MCF 10A (cell line): ENCODE measurements at regions not wholly inside any gene's neighbourhood (a gene's known extent, or its start where the extent isn't known, plus 50 kb on each side); places are given as distances from the start of the nearest gene placed in this dataset.

Experiments used
- BruUV-seq: library from RNA; stranded (reverse); fragments of 400-500 nt; replicated peaks from 2 replicates; lab custom pipeline; 2021; lab: Mats Ljungman, UMichigan
- CTCF ChIA-PET: fragments of 300-600 bp; sonication (Branson Sonifier 250); formaldehyde crosslinking; extraction: SDS; loops from one replicate; lab custom pipeline; 2021; ENCODE audit warnings: antibody characterized with exemption, inconsistent platforms; lab: Yijun Ruan, JAX
- POLR2A ChIA-PET: fragments of 300-600, 350-650 bp; sonication (Branson Sonifier 250); formaldehyde crosslinking; extraction: SDS; loops from one replicate; lab custom pipeline; 2020; ENCODE audit warnings: antibody characterized with exemption, inconsistent platforms; lab: Yijun Ruan, JAX
- DNase-seq: peaks from one replicate; pipeline ENCODE4 v3.0.0-alpha.2; 2018; ENCODE audit not compliant: unreplicated experiment
- H3K27ac Mint-ChIP-seq: one replicate; pipeline ENCODE4 v1.8.0; 2022; ENCODE audit warnings: mild to moderate bottlenecking, low read depth, mixed read lengths; ENCODE audit not compliant: unreplicated experiment
- H3K27me3 Mint-ChIP-seq: one replicate; pipeline ENCODE4 v1.8.0; 2022; ENCODE audit warnings: mixed read lengths; ENCODE audit not compliant: insufficient read depth, unreplicated experiment
- H3K36me3 Mint-ChIP-seq: one replicate; pipeline ENCODE4 v1.8.0; 2022; ENCODE audit warnings: mild to moderate bottlenecking, moderate library complexity, mixed read lengths; ENCODE audit not compliant: insufficient read depth, unreplicated experiment
- H3K4me1 Mint-ChIP-seq: one replicate; pipeline ENCODE4 v1.8.0; 2022; ENCODE audit warnings: mixed read lengths; ENCODE audit not compliant: insufficient read depth, unreplicated experiment
- H3K4me3 Mint-ChIP-seq: one replicate; pipeline ENCODE4 v1.8.0; 2022; ENCODE audit warnings: mild to moderate bottlenecking, moderate library complexity, mixed read lengths; ENCODE audit not compliant: unreplicated experiment
- H3K9me3 Mint-ChIP-seq: one replicate; pipeline ENCODE4 v1.8.0; 2022; ENCODE audit warnings: mixed read lengths; ENCODE audit not compliant: unreplicated experiment
- intact Hi-C: fragments of 100-400 bp; cut with micrococcal nuclease; formaldehyde crosslinking; loops from 2 replicates; pipeline ENCODE4 v1.14.1; 2022
- TF ChIP-seq, protein P1 (sequence below): fragments of 200-600 bp; IDR thresholded peaks from one replicate; pipeline ENCODE4 v1.8.0; 2022; ENCODE audit warnings: antibody characterized with exemption, mild to moderate bottlenecking; ENCODE audit not compliant: unreplicated experiment

DNA sequence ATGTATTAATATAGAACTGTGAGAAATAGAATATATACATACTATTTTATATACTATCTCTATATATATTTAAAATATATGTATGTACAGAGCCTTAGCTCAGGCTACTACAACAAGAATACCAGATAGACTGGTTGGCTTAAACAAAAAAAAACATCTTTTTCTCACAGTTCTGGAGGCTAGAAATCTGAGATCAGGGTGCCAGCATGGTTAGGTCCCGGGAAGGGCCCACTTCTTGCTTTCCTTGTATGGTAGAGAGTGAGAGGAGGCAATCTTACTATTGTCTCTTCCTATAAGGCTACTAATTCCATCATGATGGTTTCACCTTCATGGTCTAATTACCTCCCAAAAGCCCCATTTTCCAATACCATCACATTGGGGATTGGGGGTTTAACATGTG is 613.0 kb downstream of the ZNF608 start:
- POLR2A ChIA-PET = interaction anchor here (0.6 to 2.2 kb wide), 6 partner anchors 9 to 269 kb away, joined by 3 to 14 read pairs (median 4); no protein-coding TSS in a partner anchor
- H3K36me3 Mint-ChIP-seq = no peaks in the 10 kb centered on the region
- intact Hi-C loops = no loop called here
- no peaks in the 10 kb centered on the region for H3K27me3 Mint-ChIP-seq
- DNase-seq = no peak
- H3K9me3 Mint-ChIP-seq = peaks cover 3% of the 10 kb centered on the region
- no TSS peak for BruUV-seq
- H3K4me1 Mint-ChIP-seq = peaks cover 13% of the 10 kb centered on the region
- no peak overlapping the region for H3K27ac Mint-ChIP-seq
- H3K4me3 Mint-ChIP-seq = no peak overlapping the region
- CTCF ChIA-PET = interaction anchor here (0.7 to 1.5 kb wide), 2 partner anchors 9 to 34 kb away, joined by 4 read pairs; no protein-coding TSS in a partner anchor
- TF ChIP-seq, protein P1, sequence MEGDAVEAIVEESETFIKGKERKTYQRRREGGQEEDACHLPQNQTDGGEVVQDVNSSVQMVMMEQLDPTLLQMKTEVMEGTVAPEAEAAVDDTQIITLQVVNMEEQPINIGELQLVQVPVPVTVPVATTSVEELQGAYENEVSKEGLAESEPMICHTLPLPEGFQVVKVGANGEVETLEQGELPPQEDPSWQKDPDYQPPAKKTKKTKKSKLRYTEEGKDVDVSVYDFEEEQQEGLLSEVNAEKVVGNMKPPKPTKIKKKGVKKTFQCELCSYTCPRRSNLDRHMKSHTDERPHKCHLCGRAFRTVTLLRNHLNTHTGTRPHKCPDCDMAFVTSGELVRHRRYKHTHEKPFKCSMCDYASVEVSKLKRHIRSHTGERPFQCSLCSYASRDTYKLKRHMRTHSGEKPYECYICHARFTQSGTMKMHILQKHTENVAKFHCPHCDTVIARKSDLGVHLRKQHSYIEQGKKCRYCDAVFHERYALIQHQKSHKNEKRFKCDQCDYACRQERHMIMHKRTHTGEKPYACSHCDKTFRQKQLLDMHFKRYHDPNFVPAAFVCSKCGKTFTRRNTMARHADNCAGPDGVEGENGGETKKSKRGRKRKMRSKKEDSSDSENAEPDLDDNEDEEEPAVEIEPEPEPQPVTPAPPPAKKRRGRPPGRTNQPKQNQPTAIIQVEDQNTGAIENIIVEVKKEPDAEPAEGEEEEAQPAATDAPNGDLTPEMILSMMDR = no peak

DNA sequence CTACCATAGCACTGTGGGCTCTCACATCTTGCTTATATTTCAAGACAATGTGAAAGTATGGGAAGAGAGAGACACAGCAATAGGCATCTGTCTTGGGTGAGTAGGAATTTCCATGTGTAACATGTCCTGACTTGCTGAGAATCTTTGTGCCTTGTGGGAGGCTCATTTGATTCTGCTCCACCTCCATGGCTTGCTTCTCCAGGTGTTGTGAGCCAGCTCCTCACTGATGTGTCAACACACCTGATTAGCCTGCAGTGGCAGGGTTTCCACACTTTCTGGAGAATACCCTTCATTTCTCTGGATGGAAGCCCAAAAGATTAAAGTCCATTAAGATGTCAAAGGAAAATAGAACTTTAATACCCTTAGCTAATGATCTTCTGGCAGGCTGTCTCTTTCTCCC is 613.6 kb downstream of the ZNF608 start:
- no peaks in the 10 kb centered on the region for H3K9me3 Mint-ChIP-seq
- peak; percentile 91 for DNase-seq
- CTCF ChIA-PET = interaction anchor here (0.6 to 1.5 kb wide), 2 partner anchors 34 to 78 kb away, joined by 3 to 4 read pairs; no protein-coding TSS in a partner anchor

DNA sequence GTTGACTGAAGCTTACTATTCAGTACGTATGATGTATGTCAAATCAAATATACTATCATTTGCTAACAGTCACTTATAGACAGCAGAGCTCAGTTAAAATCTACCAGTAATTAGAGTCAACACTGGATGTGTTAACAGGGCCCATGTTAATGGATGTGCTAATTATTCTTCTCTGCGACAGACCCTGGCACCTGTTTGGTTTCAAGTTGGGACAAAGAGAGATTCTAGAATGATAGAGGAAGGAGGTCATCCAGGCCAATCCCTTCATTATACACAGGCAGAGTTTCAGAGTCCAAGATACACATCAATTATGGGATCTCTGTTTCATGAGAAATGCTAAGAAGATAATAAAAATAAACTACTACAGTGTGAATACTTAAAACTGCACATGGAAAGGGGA is 615.0 kb downstream of the ZNF608 start:
- no peak for DNase-seq
- CTCF ChIA-PET = no interaction called here
- intact Hi-C loops = no loop called here
- H3K9me3 Mint-ChIP-seq = no peaks in the 10 kb centered on the region
- TF ChIP-seq, protein P1 = no peak
- BruUV-seq = no TSS peak
- no peak overlapping the region for H3K4me3 Mint-ChIP-seq
- H3K4me1 Mint-ChIP-seq = peaks cover 13% of the 10 kb centered on the region
- no peak overlapping the region for H3K27ac Mint-ChIP-seq
- no peaks in the 10 kb centered on the region for H3K36me3 Mint-ChIP-seq
- POLR2A ChIA-PET = interaction anchor here (1.5 kb wide), 1 partner anchor 46 kb away, joined by 3 read pairs; no protein-coding TSS in a partner anchor
- H3K27me3 Mint-ChIP-seq = no peaks in the 10 kb centered on the region

More for the DNA sequence above, 613.6 kb downstream of the ZNF608 start:
- intact Hi-C loops = no loop called here
- BruUV-seq = no TSS peak
- H3K27ac Mint-ChIP-seq = no peak overlapping the region
- no peaks in the 10 kb centered on the region for H3K36me3 Mint-ChIP-seq
- no peak overlapping the region for H3K4me3 Mint-ChIP-seq
- POLR2A ChIA-PET = interaction anchor here (0.6 to 2.2 kb wide), 9 partner anchors 9 to 270 kb away, joined by 3 to 14 read pairs (median 3); no protein-coding TSS in a partner anchor
- H3K4me1 Mint-ChIP-seq = peaks cover 13% of the 10 kb centered on the region
- TF ChIP-seq, protein P1 = no peak
- no peaks in the 10 kb centered on the region for H3K27me3 Mint-ChIP-seq

DNA sequence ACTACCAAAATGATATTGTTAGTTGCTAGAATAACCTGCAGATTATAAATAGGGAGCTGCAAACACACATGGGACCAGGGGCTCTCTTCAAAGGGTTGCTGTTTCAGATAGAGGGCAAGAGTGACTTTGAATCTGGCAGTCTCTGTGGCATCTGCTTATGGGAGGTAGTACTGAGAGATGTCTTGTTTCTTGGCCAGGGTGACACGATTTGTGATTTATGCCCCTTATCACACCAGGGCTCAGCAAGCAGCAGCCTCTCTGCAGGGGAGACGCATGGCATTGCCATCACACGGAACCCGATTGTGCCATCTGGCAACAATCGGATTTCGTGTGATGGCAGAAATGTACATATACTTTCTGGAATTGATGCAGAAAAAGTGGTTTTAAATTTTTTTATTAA is 615.6 kb downstream of the ZNF608 start:
- Mint-ChIP-seq H3K36me3 (no peaks in the 10 kb centered on the region), H3K27me3 (no peaks in the 10 kb centered on the region), H3K4me1 (peaks cover 13% of the 10 kb centered on the region), H3K4me3 (no peak overlapping the region), H3K9me3 (no peaks in the 10 kb centered on the region), H3K27ac (no peak overlapping the region)
- no peak for DNase-seq
- BruUV-seq = no TSS peak
- intact Hi-C loops = no loop called here
- TF ChIP-seq, protein P1 = no peak
- POLR2A ChIA-PET = interaction anchor here (0.9 kb wide), 1 partner anchor 10 kb away, joined by 4 read pairs; no protein-coding TSS in a partner anchor
- CTCF ChIA-PET = no interaction called here
